GM10266 (cell line): ENCODE measurements at regions not wholly inside any gene's neighbourhood (a gene's known extent, or its start where the extent isn't known, plus 50 kb on each side); places are given as distances from the start of the nearest gene placed in this dataset.

Source experiments
- DNase-seq: peaks from one replicate; pipeline ENCODE4 v3.0.0; 2012; ENCODE audit errors: extremely low spot score
- CTCF ChIP-seq: IDR thresholded peaks from 2 replicates; pipeline ENCODE4 v1.5.1; 2012; ENCODE audit warnings: mild to moderate bottlenecking, low read depth; ENCODE audit not compliant: control insufficient read depth, insufficient read depth; ENCODE audit errors: missing control alignments

- no peak for DNase-seq
- no peak for TF ChIP-seq CTCF
These were observed 263.7 kb upstream of the PPP2R2D start for GRCh38 chr10:131636841-131637724.

GRCh38 chr10:131638049-131638879 is 262.5 kb upstream of the PPP2R2D start:
- no peak for DNase-seq
- no peak for TF ChIP-seq CTCF

DNA sequence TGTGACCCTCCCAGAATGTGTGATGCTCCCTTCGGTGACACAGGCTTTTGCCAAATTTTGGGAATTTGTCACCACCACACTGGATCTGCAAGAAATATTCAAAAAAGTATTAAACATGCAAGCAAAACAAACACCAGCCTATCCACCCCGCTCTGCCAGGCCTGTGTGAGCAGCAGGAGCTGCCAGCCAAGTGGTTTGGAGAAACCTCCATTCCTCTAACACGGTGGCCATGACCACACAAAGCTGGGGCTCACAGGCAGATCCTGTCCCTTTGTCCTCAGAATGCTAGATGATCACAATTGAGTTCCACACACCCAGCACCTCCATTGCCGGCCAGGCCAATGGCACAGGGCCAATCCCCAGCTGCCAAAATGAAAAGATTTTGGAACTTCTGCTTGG is 261.9 kb upstream of the PPP2R2D start:
- TF ChIP-seq CTCF: no peak
- no peak for DNase-seq

DNA sequence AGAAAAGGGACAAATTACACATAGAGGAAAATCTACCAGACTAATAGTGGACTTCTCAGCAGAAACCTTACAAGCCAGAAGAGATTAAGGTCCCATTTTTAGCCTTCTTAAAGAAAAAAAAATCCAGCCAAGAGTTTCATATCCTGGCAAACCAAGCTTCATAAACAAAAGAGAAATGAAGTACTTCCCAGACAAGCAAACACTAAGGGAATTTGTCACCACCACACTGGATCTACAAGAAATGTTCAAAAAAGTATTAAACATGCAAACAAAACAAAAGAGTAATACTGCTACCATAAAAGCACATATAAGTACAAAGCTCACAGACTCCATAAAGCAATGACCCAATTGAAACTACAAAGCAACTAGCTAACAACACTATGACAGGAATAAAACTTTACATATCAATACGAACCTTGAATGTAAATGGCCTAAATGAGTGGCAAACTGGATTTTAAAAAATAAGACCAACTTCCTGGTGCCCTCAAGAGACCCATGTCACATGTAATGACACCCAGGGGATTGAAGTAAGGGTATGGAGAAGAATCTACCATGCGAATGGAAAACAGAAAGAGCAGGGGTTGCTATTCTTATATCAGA is 260.7 kb upstream of the PPP2R2D start:
- no peak for DNase-seq
- TF ChIP-seq CTCF: no peak

- DNase-seq: peak; percentile 76
- TF ChIP-seq CTCF: no peak
These were observed 259.6 kb upstream of the PPP2R2D start for GRCh38 chr10:131641231-131641630.

DNA sequence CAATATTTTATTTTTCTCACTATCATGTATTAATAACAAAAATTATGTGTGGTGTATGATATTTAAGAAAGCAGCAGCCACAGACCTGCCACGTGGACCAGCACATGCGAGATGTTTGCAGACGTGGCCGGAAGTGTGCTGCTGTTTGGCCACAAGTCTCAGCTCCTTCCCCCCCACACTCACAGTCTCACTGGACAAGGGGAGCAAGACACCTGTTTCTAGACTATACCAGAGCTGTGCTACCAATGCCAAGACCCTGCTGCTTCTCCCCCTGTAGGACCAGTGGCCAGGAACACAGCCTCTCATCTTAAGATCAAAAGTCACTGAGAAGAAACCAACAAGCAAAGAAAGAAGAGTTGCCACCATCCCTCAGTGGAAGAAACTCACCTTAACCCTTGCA is 258.9 kb upstream of the PPP2R2D start:
- TF ChIP-seq CTCF: no peak
- DNase-seq: no peak

GRCh38 chr10:131642966-131643365 is 257.8 kb upstream of the PPP2R2D start:
- no peak for DNase-seq
- no peak for TF ChIP-seq CTCF
